Stimulated activated memory B cell treated with anti-CD40 and anti-IgM and Interleukin-4, amounts not matched to agents 10 μg/mL and 1 μg/mL and 100 μg/mL, for 72 hours (primary cell): ENCODE measurements at regions not wholly inside any gene's neighbourhood (a gene's known extent, or its start where the extent isn't known, plus 50 kb on each side); places are given as distances from the start of the nearest gene placed in this dataset.
"Not testable (repeated sequence)": the region's sequence is repeated elsewhere in the genome, so short reads cannot be mapped to it uniquely, and the experiment has no call there.

Source experiments
- ATAC-seq: fragments of 150-1000 bp; cut with Tn5 transposase; 2 replicates; pipeline ENCODE4 v1.10.0; 2021
- H3K27ac Mint-ChIP-seq: one replicate; pipeline ENCODE4 v1.8.0; 2022; ENCODE audit warnings: mild to moderate bottlenecking, mixed read lengths
- H3K27me3 Mint-ChIP-seq: one replicate; pipeline ENCODE4 v1.8.0; 2022; ENCODE audit warnings: mixed read lengths
- H3K36me3 Mint-ChIP-seq: one replicate; pipeline ENCODE4 v1.8.0; 2022; ENCODE audit warnings: mixed read lengths
- H3K4me1 Mint-ChIP-seq: one replicate; pipeline ENCODE4 v1.8.0; 2022; ENCODE audit warnings: mixed read lengths
- H3K4me3 Mint-ChIP-seq: one replicate; pipeline ENCODE4 v1.8.0; 2022; ENCODE audit warnings: mild to moderate bottlenecking, moderate library complexity, mixed read lengths
- H3K9me3 Mint-ChIP-seq: one replicate; pipeline ENCODE4 v1.8.0; 2022; ENCODE audit warnings: mixed read lengths

DNA sequence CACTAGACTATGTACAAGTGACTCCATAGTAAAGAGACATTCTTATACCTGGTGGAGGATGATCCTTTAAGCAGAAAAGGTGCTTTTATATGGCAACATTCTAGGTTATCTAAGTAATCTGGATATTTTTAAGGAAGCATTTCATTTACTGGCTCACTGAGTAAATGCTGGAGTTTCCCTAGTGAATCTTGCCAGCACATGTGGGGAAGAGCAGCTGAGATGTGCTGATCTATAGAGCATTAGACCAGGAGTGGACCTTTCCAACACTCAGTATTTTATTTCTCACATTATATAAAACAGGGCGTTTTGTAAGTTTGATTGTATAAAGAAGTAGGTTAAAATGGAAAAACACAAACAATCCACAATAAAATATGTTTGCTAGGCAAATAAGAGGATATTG, 478.5 kb downstream of the ATP23 start:
- ATAC-seq: no peak
- no peak overlapping the region for H3K4me3 Mint-ChIP-seq
- no peaks in the 10 kb centered on the region for H3K9me3 Mint-ChIP-seq
- H3K27me3 Mint-ChIP-seq: no peaks in the 10 kb centered on the region
- no peaks in the 10 kb centered on the region for H3K4me1 Mint-ChIP-seq
- no peaks in the 10 kb centered on the region for H3K36me3 Mint-ChIP-seq
- H3K27ac Mint-ChIP-seq: no peak overlapping the region

DNA sequence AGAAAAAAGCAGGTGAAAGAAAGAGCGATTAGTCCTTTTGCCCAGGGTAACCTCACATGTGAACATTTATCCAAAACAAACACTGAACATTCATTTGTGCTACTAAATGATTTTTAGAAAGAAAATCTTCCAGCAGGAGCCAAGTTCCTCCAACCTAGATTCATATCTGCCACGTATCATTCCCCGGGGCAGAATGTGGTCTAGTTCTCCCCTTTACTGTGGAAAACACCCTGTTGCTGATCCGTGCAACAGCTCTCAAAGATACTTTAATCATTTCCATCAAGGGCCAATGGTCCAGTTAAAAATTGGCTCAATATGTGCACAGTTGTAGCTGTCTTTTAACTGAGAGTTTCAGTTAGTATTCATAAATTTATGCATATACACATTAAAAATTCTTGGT, 479.1 kb downstream of the ATP23 start:
- H3K4me1 Mint-ChIP-seq: no peaks in the 10 kb centered on the region
- H3K27ac Mint-ChIP-seq: no peak overlapping the region
- no peaks in the 10 kb centered on the region for H3K36me3 Mint-ChIP-seq
- no peaks in the 10 kb centered on the region for H3K27me3 Mint-ChIP-seq
- no peak overlapping the region for H3K4me3 Mint-ChIP-seq
- ATAC-seq: no peak
- no peaks in the 10 kb centered on the region for H3K9me3 Mint-ChIP-seq

DNA sequence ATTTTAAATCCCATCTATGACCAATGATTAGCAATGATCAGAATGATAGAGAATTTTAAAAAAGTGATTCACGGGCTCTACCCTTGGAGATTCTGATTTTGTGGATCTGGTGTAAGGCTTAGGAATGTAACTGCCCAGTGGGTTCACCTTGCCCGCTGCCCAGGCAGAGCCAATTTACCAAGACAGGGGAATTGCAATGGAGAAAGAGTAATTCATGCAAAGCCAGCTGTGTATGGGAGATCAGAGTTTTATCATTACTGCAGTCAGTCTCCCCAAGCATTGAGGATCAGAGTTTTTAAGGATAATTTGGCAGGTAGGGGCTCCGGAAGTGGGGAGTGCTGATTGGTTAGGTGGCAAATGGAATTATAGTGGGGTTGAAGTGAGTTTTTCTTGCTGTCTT, 480.6 kb downstream of the ATP23 start:
- Mint-ChIP-seq H3K4me1 (no peaks in the 10 kb centered on the region), H3K9me3 (no peaks in the 10 kb centered on the region), H3K27ac (no peak overlapping the region), H3K4me3 (no peak overlapping the region), H3K36me3 (no peaks in the 10 kb centered on the region), H3K27me3 (peaks cover 9% of the 10 kb centered on the region)
- no peak for ATAC-seq

DNA sequence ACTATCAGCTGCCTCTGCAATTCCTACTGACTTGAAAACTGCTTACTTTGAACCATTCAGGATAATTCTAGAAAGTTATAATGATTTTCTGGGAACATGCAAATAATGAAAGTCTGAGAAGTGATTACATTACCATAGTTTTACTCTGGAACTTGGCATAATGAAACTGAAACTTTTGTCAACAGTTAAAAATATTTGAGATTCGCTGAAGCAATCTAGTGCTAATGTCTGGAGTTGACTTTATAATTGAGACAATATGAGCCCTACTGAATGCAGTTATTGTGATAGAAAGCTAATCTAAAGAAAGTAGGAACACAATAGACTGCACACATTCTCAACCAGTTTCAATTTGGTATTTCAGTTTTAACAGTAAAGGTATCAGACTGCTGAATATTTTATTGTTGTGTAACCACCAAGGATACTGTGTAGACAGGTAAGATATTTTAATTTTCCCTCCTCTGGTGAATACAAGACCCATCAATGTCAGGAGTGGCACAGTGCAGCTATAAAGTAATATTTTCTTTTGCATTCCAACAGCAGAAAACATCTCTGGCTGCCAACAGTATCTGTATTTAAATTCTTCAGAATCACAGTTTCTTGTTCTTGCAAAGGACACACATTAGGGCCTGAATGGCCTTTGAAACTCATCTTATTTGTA, 483.5 kb downstream of the ATP23 start:
- H3K27me3 Mint-ChIP-seq: peaks cover 9% of the 10 kb centered on the region
- H3K4me1 Mint-ChIP-seq: no peaks in the 10 kb centered on the region
- no peak overlapping the region for H3K27ac Mint-ChIP-seq
- no peak overlapping the region for H3K4me3 Mint-ChIP-seq
- no peaks in the 10 kb centered on the region for H3K9me3 Mint-ChIP-seq
- ATAC-seq: no peak
- H3K36me3 Mint-ChIP-seq: no peaks in the 10 kb centered on the region

DNA sequence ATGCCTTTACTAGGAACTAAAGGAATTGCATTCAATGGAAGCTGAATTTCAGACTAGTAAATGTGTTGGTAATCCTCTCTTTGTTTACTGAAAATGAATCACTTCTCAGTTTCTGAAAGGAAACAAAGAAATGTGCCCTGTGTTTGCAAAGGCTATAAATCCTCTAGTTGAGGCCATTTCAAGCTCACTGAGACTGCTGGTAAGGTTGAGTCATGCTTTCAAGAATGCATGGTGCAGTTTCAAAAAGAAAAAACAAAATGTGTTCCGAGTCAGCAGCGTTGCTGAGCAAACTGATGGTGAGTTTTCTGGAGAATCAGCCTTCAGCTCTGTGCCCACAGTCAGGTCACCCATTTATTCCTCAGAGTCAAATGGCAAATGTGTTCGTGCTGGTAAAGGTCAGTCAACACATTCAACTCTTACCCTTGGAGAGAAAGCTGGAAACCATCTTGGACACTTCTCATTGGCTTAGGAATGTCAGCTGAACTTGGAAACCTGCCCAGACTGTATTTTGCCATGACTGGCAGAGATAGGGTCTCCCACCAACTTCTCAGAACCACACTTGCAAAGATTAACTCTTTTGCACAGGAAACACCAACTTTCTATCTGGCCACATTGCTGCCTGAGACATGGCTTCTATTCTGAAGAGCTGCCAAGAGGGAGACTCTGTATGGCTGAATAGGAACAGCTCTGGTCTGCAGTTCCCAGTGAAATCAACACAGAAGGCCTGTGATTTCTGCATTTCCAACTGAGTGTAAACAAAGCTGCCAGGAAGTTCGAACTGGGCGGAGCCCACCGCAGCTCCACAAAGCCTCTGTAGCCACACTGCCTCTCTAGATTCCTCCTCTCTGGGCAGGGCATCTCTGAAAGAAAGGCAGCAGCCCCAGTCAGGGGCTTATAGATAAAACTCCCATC, 484.4 kb downstream of the ATP23 start:
- Mint-ChIP-seq H3K9me3 (no peaks in the 10 kb centered on the region), H3K4me3 (no peak overlapping the region), H3K36me3 (no peaks in the 10 kb centered on the region), H3K27me3 (peaks cover 9% of the 10 kb centered on the region), H3K4me1 (no peaks in the 10 kb centered on the region), H3K27ac (no peak overlapping the region)
- ATAC-seq: no peak

DNA sequence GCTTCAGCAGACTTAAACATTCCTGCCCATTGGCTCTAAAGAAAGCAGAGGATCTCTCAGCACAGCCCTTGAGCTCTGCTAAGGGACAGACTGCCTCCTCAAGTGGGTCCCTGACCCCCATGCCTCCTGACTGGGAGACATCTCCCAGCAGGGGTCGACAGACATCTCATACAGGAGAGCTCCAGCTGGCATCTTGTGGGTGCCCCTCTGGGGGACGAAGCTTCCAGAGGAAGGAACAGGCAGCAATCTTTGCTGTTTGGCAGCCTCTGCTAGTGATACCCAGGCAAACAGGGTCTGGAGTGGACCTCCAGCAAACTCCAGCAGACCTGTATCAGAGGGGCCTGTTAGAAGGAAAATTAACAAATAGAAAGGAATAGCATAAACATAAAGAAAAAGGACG, 485.1 kb downstream of the ATP23 start:
- ATAC-seq, H3K4me3 Mint-ChIP-seq, H3K27ac Mint-ChIP-seq: not testable (repeated sequence)

DNA sequence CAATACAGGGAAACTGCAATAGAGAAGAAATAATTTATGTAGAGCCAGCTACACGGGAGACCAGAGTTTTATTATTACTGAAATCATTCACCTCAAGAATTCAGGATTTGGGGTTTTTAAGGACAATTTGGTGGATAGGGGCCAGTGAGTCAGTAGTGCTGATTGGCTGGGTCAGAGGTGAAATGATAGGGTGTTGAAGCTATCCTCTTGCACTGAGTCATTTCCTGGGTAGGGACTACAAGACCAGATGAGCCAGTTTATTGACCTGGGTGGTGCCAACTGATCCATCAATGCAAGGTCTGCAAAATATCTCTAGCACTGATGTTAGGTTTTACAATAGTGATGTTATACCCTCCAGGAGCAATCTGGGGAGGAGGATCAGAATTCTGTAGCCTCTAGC, 486.3 kb downstream of the LRIG3 start:
- Mint-ChIP-seq H3K4me1 (no peaks in the 10 kb centered on the region), H3K36me3 (no peaks in the 10 kb centered on the region), H3K4me3 (no peak overlapping the region), H3K9me3 (no peaks in the 10 kb centered on the region), H3K27ac (no peak overlapping the region), H3K27me3 (no peaks in the 10 kb centered on the region)
- ATAC-seq: no peak

More for the DNA sequence above, 485.1 kb downstream of the ATP23 start:
- not testable (repeated sequence) for H3K9me3 Mint-ChIP-seq, H3K27me3 Mint-ChIP-seq, H3K4me1 Mint-ChIP-seq, H3K36me3 Mint-ChIP-seq

DNA sequence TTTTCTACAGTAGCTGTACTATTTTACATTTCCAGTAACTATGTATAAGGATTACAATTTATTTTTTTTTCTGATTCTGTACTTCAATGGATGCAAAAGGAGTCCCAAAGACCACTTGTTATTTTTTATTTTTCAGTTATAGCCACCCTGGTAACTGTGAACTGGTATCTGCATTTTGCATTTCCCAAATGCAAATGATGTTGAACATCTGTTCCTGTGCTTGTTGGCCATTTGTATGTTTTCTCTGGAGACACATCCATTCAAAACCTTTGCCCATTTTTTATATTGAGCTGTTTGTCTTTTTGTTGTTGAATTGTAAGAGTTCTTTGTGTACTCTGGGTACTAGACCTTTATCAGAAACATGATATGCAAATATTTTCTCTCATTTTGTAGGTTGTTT, 485.6 kb downstream of the LRIG3 start:
- Mint-ChIP-seq H3K4me1 (no peaks in the 10 kb centered on the region), H3K27me3 (no peaks in the 10 kb centered on the region), H3K9me3 (peaks cover 3% of the 10 kb centered on the region), H3K27ac (no peak overlapping the region), H3K36me3 (no peaks in the 10 kb centered on the region), H3K4me3 (no peak overlapping the region)
- ATAC-seq: no peak

DNA sequence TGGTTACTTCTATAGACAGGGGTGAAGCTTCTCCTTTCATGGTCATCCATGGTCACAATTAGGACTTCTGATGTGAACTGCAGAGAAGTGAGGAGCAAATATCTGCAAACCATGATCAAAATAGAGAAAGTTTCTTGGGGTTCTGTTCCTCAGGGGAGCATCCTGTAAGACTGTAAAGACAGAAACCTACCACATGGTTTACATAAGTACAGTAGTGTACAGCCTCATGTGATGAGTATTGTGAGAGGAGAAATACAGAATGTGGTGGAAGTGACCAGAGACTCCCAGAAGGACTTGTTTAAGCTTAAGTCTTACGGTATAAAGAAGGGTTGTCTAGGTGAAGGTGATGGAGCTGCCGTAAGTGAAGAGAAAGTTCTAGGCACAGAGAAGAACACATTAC, 484.7 kb downstream of the LRIG3 start:
- Mint-ChIP-seq H3K9me3 (peaks cover 3% of the 10 kb centered on the region), H3K36me3 (no peaks in the 10 kb centered on the region), H3K4me3 (no peak overlapping the region), H3K27me3 (no peaks in the 10 kb centered on the region), H3K27ac (no peak overlapping the region), H3K4me1 (no peaks in the 10 kb centered on the region)
- no peak for ATAC-seq

DNA sequence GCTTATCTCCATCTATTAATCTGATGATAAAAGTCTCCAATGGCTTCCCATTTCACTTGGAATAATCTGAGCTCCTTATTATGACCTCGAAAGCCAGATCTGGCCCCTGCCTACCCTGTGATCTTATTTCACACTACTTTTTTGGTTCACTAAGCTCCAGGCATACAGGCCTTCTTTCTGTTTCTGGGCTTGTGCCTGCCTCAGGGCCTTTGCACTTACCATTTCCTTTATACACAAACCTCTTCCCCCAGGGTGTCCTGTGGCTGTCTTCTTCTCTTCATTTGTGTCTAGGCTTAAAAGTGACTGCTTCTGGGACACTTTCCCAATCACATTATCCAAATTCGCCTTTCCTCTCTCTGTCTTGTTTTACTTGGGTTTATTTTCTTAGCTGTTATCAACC, 478.8 kb downstream of the LRIG3 start:
- H3K27me3 Mint-ChIP-seq: no peaks in the 10 kb centered on the region
- no peak for ATAC-seq

DNA sequence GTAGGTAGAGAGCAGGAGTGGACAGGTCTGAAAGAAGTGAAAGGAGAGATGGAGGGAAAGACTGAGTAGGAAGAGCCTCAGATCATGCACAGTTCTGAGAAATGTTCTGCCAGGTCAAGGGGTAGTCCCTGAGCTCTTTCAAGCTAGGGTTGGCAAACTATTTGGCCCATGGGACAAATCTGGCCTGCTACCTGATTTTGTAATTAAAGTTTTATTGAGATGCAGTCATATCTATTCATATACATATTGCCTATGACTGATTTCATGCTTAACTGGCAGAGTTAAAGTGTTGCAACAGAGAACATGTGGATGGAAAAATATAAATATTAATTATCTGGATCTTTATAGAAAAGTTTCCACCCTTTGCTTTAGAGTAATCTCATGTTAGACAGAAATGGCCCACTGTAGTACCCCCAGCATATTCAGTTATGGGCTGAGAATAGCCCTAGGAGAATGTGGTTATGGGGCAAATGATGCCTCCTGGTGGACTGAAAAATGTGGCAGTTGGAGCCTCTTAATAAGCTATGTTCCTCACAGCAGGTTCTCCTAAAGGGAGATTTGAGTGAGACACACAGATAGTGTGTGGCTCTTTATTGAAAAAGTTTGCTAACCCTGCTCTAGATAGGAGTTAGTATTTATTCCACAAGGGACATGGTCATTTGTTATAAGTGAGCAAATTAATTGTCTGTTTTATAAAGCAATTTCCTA, 476.9 kb downstream of the LRIG3 start:
- Mint-ChIP-seq H3K27me3 (no peaks in the 10 kb centered on the region), H3K4me1 (no peaks in the 10 kb centered on the region), H3K27ac (no peak overlapping the region), H3K4me3 (no peak overlapping the region), H3K9me3 (peaks cover 5% of the 10 kb centered on the region), H3K36me3 (no peaks in the 10 kb centered on the region)
- ATAC-seq: no peak

More for the DNA sequence above, 478.8 kb downstream of the LRIG3 start:
- peaks cover 5% of the 10 kb centered on the region for H3K9me3 Mint-ChIP-seq
- no peaks in the 10 kb centered on the region for H3K36me3 Mint-ChIP-seq
- no peak overlapping the region for H3K4me3 Mint-ChIP-seq
- H3K27ac Mint-ChIP-seq: no peak overlapping the region
- H3K4me1 Mint-ChIP-seq: no peaks in the 10 kb centered on the region

DNA sequence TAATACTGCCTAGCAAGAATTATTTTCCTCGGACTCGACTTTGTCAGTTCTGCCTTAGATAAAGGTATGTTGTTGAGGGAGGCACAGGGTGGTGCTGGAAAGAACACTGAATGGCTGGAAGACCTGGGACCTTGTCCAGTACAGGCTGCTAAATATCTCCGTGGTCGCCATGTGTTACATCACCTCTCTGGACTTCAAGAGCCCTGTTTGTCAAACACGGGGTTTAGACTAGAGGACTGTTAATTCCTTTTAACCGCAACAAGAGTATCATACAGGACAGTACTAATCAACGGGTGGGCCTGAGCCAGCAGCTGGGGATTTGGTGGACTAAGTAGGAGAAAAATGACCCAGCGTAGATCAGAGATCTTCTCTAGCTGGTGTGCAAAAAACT, 476.3 kb downstream of the LRIG3 start:
- no peaks in the 10 kb centered on the region for H3K27me3 Mint-ChIP-seq
- no peaks in the 10 kb centered on the region for H3K4me1 Mint-ChIP-seq
- no peak overlapping the region for H3K4me3 Mint-ChIP-seq
- ATAC-seq: no peak
- peaks cover 5% of the 10 kb centered on the region for H3K9me3 Mint-ChIP-seq
- no peak overlapping the region for H3K27ac Mint-ChIP-seq
- H3K36me3 Mint-ChIP-seq: no peaks in the 10 kb centered on the region

DNA sequence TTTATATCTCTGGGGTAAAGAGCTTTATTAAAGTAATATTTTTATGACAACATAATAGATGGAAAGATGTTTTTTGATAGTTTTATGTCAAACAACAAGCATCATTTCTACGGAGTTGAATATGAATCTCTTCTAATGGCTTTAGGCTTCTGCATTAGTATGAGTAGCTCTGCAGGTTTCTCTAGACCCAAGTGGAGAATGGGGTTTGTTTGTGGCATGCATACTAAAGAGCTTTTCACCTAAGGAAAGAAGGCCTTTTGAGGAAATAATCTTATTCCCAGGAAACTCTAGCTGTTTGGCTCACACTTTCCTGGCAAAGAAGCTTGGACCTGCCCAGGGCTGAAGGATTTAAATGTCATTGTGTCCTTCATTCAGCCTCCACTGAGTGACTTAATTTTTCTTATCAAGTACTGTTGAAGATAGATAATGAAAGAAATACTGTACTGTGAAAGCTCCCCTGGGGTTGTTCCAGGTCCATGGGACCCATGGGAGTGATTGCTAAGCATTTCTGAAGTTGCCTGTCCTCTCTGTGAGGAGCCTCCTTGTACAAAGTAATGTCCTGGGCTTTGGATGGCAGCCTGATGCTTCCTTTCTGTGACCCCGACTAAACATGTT, 469.3 kb downstream of the LRIG3 start:
- ATAC-seq: no peak
- Mint-ChIP-seq H3K27me3 (no peaks in the 10 kb centered on the region), H3K4me1 (no peaks in the 10 kb centered on the region), H3K36me3 (no peaks in the 10 kb centered on the region), H3K9me3 (no peaks in the 10 kb centered on the region), H3K27ac (no peak overlapping the region), H3K4me3 (no peak overlapping the region)

DNA sequence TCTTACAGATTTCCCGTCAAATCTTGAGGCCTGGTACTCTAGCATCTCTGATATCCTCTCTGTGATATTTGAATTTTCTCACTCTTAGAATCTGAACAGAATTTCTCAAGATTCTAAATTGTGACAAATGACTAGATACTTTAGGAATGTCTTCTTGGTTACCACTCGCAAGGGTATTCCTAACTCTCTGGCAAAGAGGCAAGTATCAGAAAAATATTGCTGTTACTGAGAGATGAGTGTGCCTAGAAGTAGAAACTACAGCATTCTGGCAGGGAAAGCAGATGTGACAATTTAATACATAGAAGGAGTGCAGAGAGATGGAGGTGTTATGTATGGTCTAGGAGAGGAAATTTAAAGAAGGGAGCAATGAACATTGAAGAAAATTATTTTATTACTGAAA, 467.8 kb downstream of the LRIG3 start:
- no peak overlapping the region for H3K27ac Mint-ChIP-seq
- H3K36me3 Mint-ChIP-seq: no peaks in the 10 kb centered on the region
- no peak overlapping the region for H3K4me3 Mint-ChIP-seq
- ATAC-seq: no peak
- no peaks in the 10 kb centered on the region for H3K27me3 Mint-ChIP-seq
- no peaks in the 10 kb centered on the region for H3K4me1 Mint-ChIP-seq
- H3K9me3 Mint-ChIP-seq: no peaks in the 10 kb centered on the region

DNA sequence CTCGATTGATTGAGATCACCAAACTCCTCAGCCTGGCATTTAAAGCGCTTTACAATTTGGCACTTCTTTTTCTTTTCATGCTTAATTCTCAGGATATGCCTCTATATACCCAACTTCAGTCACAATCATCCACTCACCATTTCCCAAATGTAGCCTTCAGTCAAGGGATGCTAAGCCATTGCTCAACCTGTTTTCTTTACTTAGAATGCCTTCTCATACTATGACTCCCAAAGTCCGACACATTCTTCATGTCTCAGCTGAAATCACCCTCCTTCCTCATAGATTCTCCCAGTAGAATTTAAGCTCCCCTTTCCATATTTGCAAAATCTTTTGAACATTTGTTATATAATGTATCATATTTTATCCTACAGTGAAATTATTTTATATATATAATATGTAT, 467.0 kb downstream of the LRIG3 start:
- ATAC-seq: no peak
- H3K27me3 Mint-ChIP-seq: no peaks in the 10 kb centered on the region
- no peaks in the 10 kb centered on the region for H3K36me3 Mint-ChIP-seq
- no peak overlapping the region for H3K4me3 Mint-ChIP-seq
- H3K4me1 Mint-ChIP-seq: no peaks in the 10 kb centered on the region
- H3K9me3 Mint-ChIP-seq: no peaks in the 10 kb centered on the region
- no peak overlapping the region for H3K27ac Mint-ChIP-seq
